ENCODE measurements at regions not wholly inside any gene's neighbourhood (a gene's known extent, or its start where the extent isn't known, plus 50 kb on each side); places are given as distances from the start of the nearest gene placed in this dataset.

- no peaks in the 10 kb centered on the region for H3K4me1 ChIP-seq (replicated peaks in 1 of 4; ENCODE audit: control insufficient read depth in 3 of 4, insufficient read depth in 4 of 4, low read length in 3 of 4)
- WGBS, 2 experiments (ENCODE audit: extremely low coverage in 1 of 2, insufficient coverage in 1 of 2, insufficient read length in 1 of 2, insufficient replicate concordance in 2 of 2, low coverage in 1 of 2, low lambda C conversion rate in 2 of 2, missing lambda C conversion rate in 1 of 2), result 100% methylated on average over 1 of the region's 1 CpG; no CpG with 5 or more reads in 1 of the 2 experiments
- H3K4me2 ChIP-seq (ENCODE audit: insufficient read depth in 1 of 2, low read depth in 2 of 2, low read length in 2 of 2), result no peak overlapping the region
- POLR2A ChIA-PET (ENCODE audit: partially characterized antibody), result no interaction called here
- no peaks in the 10 kb centered on the region for H3K79me1 ChIP-seq (ENCODE audit: low read depth, low read length)
- no peak overlapping the region for H4K8ac ChIP-seq (ENCODE audit: extremely low read depth, insufficient read depth, low read length)
- no peak overlapping the region for H3K4ac ChIP-seq (replicated peaks; ENCODE audit: insufficient read length, low read depth, low read length)
- H3K4me3 ChIP-seq (ENCODE audit: extremely low read depth in 1 of 4, insufficient read depth in 2 of 4, low read depth in 3 of 4, low read length in 4 of 4), result no peak overlapping the region
- no peak overlapping the region for H2BK15ac ChIP-seq (ENCODE audit: low read length)
- H3K23me2 ChIP-seq (ENCODE audit: low read depth, low read length), result 0 out of 2 replicates have a peak, but pooled peaks cover 2% of the 10 kb centered on the region
- H2BK120ac ChIP-seq (replicated peaks; ENCODE audit: low read depth, low read length), result no peak overlapping the region
- no peak overlapping the region for H3K18ac ChIP-seq (ENCODE audit: extremely low read depth, low read length)
- no peak overlapping the region for H3K23ac ChIP-seq (ENCODE audit: insufficient read length)
- H2AFZ ChIP-seq (ENCODE audit: low read length), result no peak overlapping the region
- H3K27ac ChIP-seq (ENCODE audit: low read depth, low read length), result no peak overlapping the region
- no peak overlapping the region for H4K91ac ChIP-seq (replicated peaks; ENCODE audit: insufficient read length, low read length)
- FAIRE-seq (no peak), DNase-seq (ENCODE audit: low read depth in 1 of 2, low spot score in 2 of 2) (no peak)
- H2BK20ac ChIP-seq (ENCODE audit: low read length), result no peak overlapping the region
- H2AK5ac ChIP-seq (ENCODE audit: low read depth, low read length), result no peak overlapping the region
- H3K56ac ChIP-seq (replicated peaks; ENCODE audit: insufficient read length, low read depth, low read length), result no peak overlapping the region
- no peaks in the 10 kb centered on the region for H3K27me3 ChIP-seq (replicated peaks in 1 of 4; ENCODE audit: control insufficient read depth in 3 of 4, extremely low read depth in 1 of 4, insufficient read depth in 3 of 4, low read length in 3 of 4)
- no peak overlapping the region for H2BK12ac ChIP-seq (ENCODE audit: low read depth, low read length)
- H3K9me3 ChIP-seq (ENCODE audit: insufficient read depth in 2 of 2, low read depth in 1 of 2, low read length in 1 of 2), result no peaks in the 10 kb centered on the region
- H2BK5ac ChIP-seq (ENCODE audit: low read depth, low read length), result no peak overlapping the region
- no peaks in the 10 kb centered on the region for H3K79me2 ChIP-seq (ENCODE audit: control insufficient read depth in 1 of 2, insufficient read depth in 2 of 2, low read length in 2 of 2)
- H4K5ac ChIP-seq (ENCODE audit: insufficient read length, low read depth, low read length), result no peak overlapping the region
- no peak overlapping the region for H3K14ac ChIP-seq (ENCODE audit: insufficient read length)
- H3K9ac ChIP-seq (replicated peaks in 1 of 4; ENCODE audit: extremely low read depth in 1 of 4, low read depth in 3 of 4, low read length in 3 of 4), result no peak overlapping the region
- CTCF ChIA-PET (ENCODE audit: partially characterized antibody), result no interaction called here
- no peaks in the 10 kb centered on the region for H3K36me3 ChIP-seq (ENCODE audit: control insufficient read depth in 2 of 4, insufficient read depth in 4 of 4, low read length in 3 of 4)
- H4K20me1 ChIP-seq (replicated peaks in 1 of 2; ENCODE audit: control insufficient read depth in 1 of 2, insufficient read depth in 2 of 2, low read length in 2 of 2), result no peaks in the 10 kb centered on the region
- no peak for TF ChIP-seq JUND (IDR thresholded peaks at IDR 0.05; ENCODE audit: low read length)
- no peak for TF ChIP-seq RXRA (IDR thresholded peaks at IDR 0.05; ENCODE audit: insufficient read depth, low read depth, low read length)
- no peak for TF ChIP-seq POU5F1 (IDR thresholded peaks at IDR 0.05; ENCODE audit: low read depth, low read length)
- no peak for TF ChIP-seq MAX (IDR thresholded peaks at IDR 0.05)
- TF ChIP-seq CREB1 (IDR thresholded peaks at IDR 0.05), result no peak
- no peak for TF ChIP-seq EGR1 (IDR thresholded peaks at IDR 0.05; ENCODE audit: borderline replicate concordance, low read depth, low read length)
- no peak for TF ChIP-seq TBP (IDR thresholded peaks at IDR 0.05; ENCODE audit: low read depth, low read length)
- TF ChIP-seq GABPA (IDR thresholded peaks at IDR 0.05; ENCODE audit: borderline replicate concordance, insufficient read depth, low read length), result no peak
- no peak for TF ChIP-seq KDM1A (IDR thresholded peaks at IDR 0.05; ENCODE audit: borderline replicate concordance, low read length)
- TF ChIP-seq CBX8 (IDR thresholded peaks at IDR 0.05; ENCODE audit: borderline replicate concordance, low read depth, low read length), result no peak
- no peak for TF ChIP-seq POLR2AphosphoS5 (IDR thresholded peaks at IDR 0.05; ENCODE audit: low read depth, low read length)
- no peak for TF ChIP-seq TAF7 (optimal IDR thresholded peaks at IDR 0.05; ENCODE audit: borderline replicate concordance, low read depth, low read length)
- TF ChIP-seq RAD21 (IDR thresholded peaks at IDR 0.05 in 1 of 2, conservative IDR thresholded peaks at IDR 0.05 in 1 of 2; ENCODE audit: low read depth in 2 of 2, low read length in 2 of 2), result no peak
- no peak for TF ChIP-seq KDM4A (IDR thresholded peaks at IDR 0.05; ENCODE audit: low read depth, low read length, severe bottlenecking)
Measured at GRCh38 chr5:35518104-35518503, 99.6 kb upstream of the SPEF2 start.

Data from H1 (cell line).